Uterus (tissue), 2 donors: ENCODE measurements at regions not wholly inside any gene's neighbourhood (a gene's known extent, or its start where the extent isn't known, plus 50 kb on each side); places are given as distances from the start of the nearest gene placed in this dataset.

Experiments
- CTCF ChIP-seq, 4 experiments: fragments of 200-600 bp in 2 of 4; fragments of 450-650 bp in 2 of 4; sonication (generic) in 2 of 4; IDR thresholded peaks; one replicate each; pipeline ENCODE4 v1.5.1; 2016 to 2019; ENCODE audit warnings: antibody characterized with exemption in 4 of 4, mild to moderate bottlenecking in 2 of 4, moderate library complexity in 1 of 4
- POLR2A ChIP-seq, 2 donors: fragments of 450-650 bp; IDR thresholded peaks; one replicate each; pipeline ENCODE4 v1.6.1; 2016; ENCODE audit warnings: antibody characterized with exemption in 2 of 2, mild to moderate bottlenecking in 1 of 2, moderate library complexity in 1 of 2

- TF ChIP-seq CTCF (IDR thresholded peaks at IDR 0.05) (no peak), POLR2A (IDR thresholded peaks at IDR 0.05) (no peak)
Observed at GRCh38 chr15:39465843-39466749, 114.8 kb upstream of the THBS1 start.
